Suprapubic skin (tissue), 4 donors: ENCODE measurements at regions not wholly inside any gene's neighbourhood (a gene's known extent, or its start where the extent isn't known, plus 50 kb on each side); places are given as distances from the start of the nearest gene placed in this dataset.

ENCODE experiments used
- DNase-seq, 2 donors: peaks; one replicate each; pipeline ENCODE4 v3.0.0-alpha.2; 2019; ENCODE audit warnings: low spot score in 2 of 2
- H3K27ac ChIP-seq: fragments of 200-600 bp; sonication (generic); one replicate; pipeline ENCODE4 v1.5.1; 2019
- H3K27me3 ChIP-seq: fragments of 200-600 bp; sonication (generic); one replicate; pipeline ENCODE4 v1.5.1; 2019
- H3K36me3 ChIP-seq: fragments of 200-600 bp; sonication (generic); one replicate; pipeline ENCODE4 v1.5.1; 2019
- H3K4me1 ChIP-seq: fragments of 200-600 bp; sonication (generic); one replicate; pipeline ENCODE4 v1.5.1; 2019
- H3K4me3 ChIP-seq: fragments of 200-600 bp; sonication (generic); one replicate; pipeline ENCODE4 v1.5.1; 2019; ENCODE audit warnings: mild to moderate bottlenecking
- H3K9me3 ChIP-seq: fragments of 200-600 bp; sonication (generic); one replicate; pipeline ENCODE4 v1.5.1; 2019
- EP300 ChIP-seq: sonication (generic); formaldehyde crosslinking; IDR thresholded peaks from one replicate; pipeline ENCODE4 v1.6.1; 2017; ENCODE audit warnings: antibody characterized with exemption
- POLR2A ChIP-seq, 2 donors: fragments of 450-650 bp; IDR thresholded peaks; one replicate each; pipeline ENCODE4 v1.6.1; 2017; ENCODE audit warnings: antibody characterized with exemption in 2 of 2, mild to moderate bottlenecking in 2 of 2, moderate library complexity in 2 of 2
- POLR2AphosphoS5 ChIP-seq, 3 donors: sonication (generic); formaldehyde crosslinking; IDR thresholded peaks; one replicate each; pipeline ENCODE4 v1.6.1; 2017; ENCODE audit warnings: antibody characterized with exemption in 3 of 3
- WGBS: methylation state at CpG from one replicate; pipeline ENCODE4 v1.1.5; 2018; 5-methylcytosine and 5-hydroxymethylcytosine counted together
- TF ChIP-seq, protein P1 (sequence below), 2 donors: fragments of 200-600 bp in 1 of 2; fragments of 450-650 bp in 1 of 2; sonication (generic) in 1 of 2; IDR thresholded peaks; one replicate each; pipeline ENCODE4 v1.5.1; 2016 to 2019; ENCODE audit warnings: antibody characterized with exemption in 2 of 2, mild to moderate bottlenecking in 1 of 2, moderate library complexity in 1 of 2

GRCh38 chr1:4951601-4952000 is 297.2 kb downstream of the AJAP1 start:
- 94% methylated on average over 8 of the region's 8 CpGs for WGBS
- Histone ChIP-seq H3K9me3 (peaks cover 7% of the 10 kb centered on the region), H3K4me1 (no peaks in the 10 kb centered on the region), H3K27ac (no peak overlapping the region), H3K36me3 (no peaks in the 10 kb centered on the region), H3K4me3 (no peak overlapping the region), H3K27me3 (peaks cover 10% of the 10 kb centered on the region)
- no peak for DNase-seq
- TF ChIP-seq POLR2A (IDR thresholded peaks at IDR 0.05) (no peak), EP300 (no peak), POLR2AphosphoS5 (IDR thresholded peaks at IDR 0.05) (no peak)
- TF ChIP-seq, protein P1, sequence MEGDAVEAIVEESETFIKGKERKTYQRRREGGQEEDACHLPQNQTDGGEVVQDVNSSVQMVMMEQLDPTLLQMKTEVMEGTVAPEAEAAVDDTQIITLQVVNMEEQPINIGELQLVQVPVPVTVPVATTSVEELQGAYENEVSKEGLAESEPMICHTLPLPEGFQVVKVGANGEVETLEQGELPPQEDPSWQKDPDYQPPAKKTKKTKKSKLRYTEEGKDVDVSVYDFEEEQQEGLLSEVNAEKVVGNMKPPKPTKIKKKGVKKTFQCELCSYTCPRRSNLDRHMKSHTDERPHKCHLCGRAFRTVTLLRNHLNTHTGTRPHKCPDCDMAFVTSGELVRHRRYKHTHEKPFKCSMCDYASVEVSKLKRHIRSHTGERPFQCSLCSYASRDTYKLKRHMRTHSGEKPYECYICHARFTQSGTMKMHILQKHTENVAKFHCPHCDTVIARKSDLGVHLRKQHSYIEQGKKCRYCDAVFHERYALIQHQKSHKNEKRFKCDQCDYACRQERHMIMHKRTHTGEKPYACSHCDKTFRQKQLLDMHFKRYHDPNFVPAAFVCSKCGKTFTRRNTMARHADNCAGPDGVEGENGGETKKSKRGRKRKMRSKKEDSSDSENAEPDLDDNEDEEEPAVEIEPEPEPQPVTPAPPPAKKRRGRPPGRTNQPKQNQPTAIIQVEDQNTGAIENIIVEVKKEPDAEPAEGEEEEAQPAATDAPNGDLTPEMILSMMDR (IDR thresholded peaks at IDR 0.05), result no peak

DNA sequence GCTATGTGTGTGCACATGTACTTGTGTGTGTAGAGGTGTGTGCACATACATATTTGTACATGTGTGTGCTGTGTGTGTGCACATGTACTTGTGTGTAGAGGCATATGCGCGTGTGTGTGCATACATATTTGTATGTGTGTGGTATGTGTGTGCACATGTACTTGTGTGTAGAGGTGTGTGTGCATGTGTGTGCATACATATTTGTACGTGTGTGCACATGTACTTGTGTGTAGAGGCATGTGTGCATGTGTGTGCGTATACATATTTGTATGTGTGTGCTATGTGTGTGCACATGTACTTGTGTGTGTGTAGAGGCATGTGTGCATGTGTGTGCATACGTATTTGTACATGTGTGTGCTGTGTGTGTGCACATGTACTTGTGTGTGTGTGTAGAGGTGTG is 291.9 kb downstream of the AJAP1 start:
- DNase-seq, result no peak
- WGBS, result 93% methylated on average over 5 of the region's 5 CpGs
- TF ChIP-seq POLR2A (IDR thresholded peaks at IDR 0.05) (no peak), EP300 (no peak), POLR2AphosphoS5 (IDR thresholded peaks at IDR 0.05) (no peak)
- TF ChIP-seq, protein P1 (IDR thresholded peaks at IDR 0.05), result no peak

DNA sequence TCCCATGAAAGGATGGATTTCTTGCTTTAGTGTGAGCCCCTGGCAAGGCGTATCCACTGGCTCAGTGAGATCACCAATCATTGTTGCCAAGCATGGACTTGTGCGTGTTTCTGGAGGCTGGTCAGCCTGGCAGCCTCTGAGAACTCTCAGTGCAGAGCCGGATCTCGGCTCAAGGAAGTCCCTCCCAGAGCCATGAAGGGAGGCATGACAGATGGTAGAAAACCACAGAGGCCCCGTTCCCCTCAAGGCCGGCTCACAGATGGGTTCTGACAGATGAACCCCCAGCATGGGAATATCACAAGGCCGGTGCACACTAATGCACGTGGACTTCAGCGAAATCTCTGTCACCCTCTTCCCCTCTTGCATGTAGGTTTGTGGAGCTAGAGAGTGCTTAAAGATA is 290.5 kb downstream of the AJAP1 start:
- no peak for TF ChIP-seq POLR2A (IDR thresholded peaks at IDR 0.05)
- no peak for TF ChIP-seq EP300
- TF ChIP-seq, protein P1 (IDR thresholded peaks at IDR 0.05), result no peak
- TF ChIP-seq POLR2AphosphoS5 (IDR thresholded peaks at IDR 0.05), result no peak
- no peak for DNase-seq
- Histone ChIP-seq H3K27me3 (peaks cover 18% of the 10 kb centered on the region), H3K36me3 (no peaks in the 10 kb centered on the region), H3K4me1 (no peaks in the 10 kb centered on the region), H3K4me3 (no peak overlapping the region), H3K27ac (no peak overlapping the region), H3K9me3 (no peaks in the 10 kb centered on the region)
- 80% methylated on average over 8 of the region's 9 CpGs for WGBS

More for the DNA sequence above, 291.9 kb downstream of the AJAP1 start:
- peaks cover 14% of the 10 kb centered on the region for H3K27me3 ChIP-seq
- H3K9me3 ChIP-seq, result no peaks in the 10 kb centered on the region
- no peaks in the 10 kb centered on the region for H3K36me3 ChIP-seq
- no peak overlapping the region for H3K4me3 ChIP-seq
- H3K4me1 ChIP-seq, result no peaks in the 10 kb centered on the region
- H3K27ac ChIP-seq, result no peak overlapping the region

DNA sequence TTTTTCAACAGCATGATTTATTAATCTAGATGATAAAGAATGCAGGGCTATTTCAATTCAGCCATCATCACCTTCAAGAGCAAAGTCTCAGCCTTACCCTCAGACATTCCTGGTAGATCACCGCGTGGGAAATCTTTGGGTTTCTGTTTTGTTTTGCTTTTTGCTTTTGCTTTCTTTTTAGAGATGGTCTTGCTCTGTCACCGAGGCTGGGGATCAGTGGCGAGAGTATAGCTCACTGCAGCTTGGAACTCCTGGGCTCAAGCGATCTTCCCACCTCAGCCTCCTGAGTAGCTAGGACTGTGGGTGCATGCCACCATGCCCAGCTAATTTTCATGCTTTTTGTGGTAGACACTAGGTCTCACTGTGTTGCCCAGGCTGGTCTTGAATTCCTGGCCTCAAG is 289.7 kb downstream of the AJAP1 start:
- no peak overlapping the region for H3K27ac ChIP-seq
- DNase-seq, result no peak
- no peaks in the 10 kb centered on the region for H3K36me3 ChIP-seq
- H3K4me3 ChIP-seq, result no peak overlapping the region
- no peaks in the 10 kb centered on the region for H3K9me3 ChIP-seq
- 80% methylated on average over 5 of the region's 5 CpGs for WGBS
- no peaks in the 10 kb centered on the region for H3K4me1 ChIP-seq
- TF ChIP-seq POLR2A (IDR thresholded peaks at IDR 0.05) (no peak), EP300 (no peak), POLR2AphosphoS5 (IDR thresholded peaks at IDR 0.05) (no peak)
- TF ChIP-seq, protein P1 (IDR thresholded peaks at IDR 0.05), result no peak
- peaks cover 13% of the 10 kb centered on the region for H3K27me3 ChIP-seq

- no peak overlapping the region for H3K27ac ChIP-seq
- H3K4me1 ChIP-seq, result no peaks in the 10 kb centered on the region
- H3K4me3 ChIP-seq, result no peak overlapping the region
- no peaks in the 10 kb centered on the region for H3K9me3 ChIP-seq
- H3K27me3 ChIP-seq, result peaks cover 7% of the 10 kb centered on the region
- no peak for DNase-seq
- TF ChIP-seq POLR2A (IDR thresholded peaks at IDR 0.05) (no peak), POLR2AphosphoS5 (IDR thresholded peaks at IDR 0.05) (no peak), EP300 (no peak)
- TF ChIP-seq, protein P1 (IDR thresholded peaks at IDR 0.05), result no peak
- H3K36me3 ChIP-seq, result no peaks in the 10 kb centered on the region
- WGBS, result 80% methylated on average over 6 of the region's 6 CpGs
Observed at GRCh38 chr1:4939266-4939665, 284.9 kb downstream of the AJAP1 start.
